Lung (tissue), 11 donors: ENCODE measurements at regions not wholly inside any gene's neighbourhood (a gene's known extent, or its start where the extent isn't known, plus 50 kb on each side); places are given as distances from the start of the nearest gene placed in this dataset.

Experiments
- ATAC-seq: fragments of 200-7000 bp; cut with Tn5 transposase; one replicate; pipeline ENCODE4 v1.9.1; 2020; ENCODE audit warnings: moderate number of reproducible peaks; ENCODE audit not compliant: insufficient read depth, low FRiP score
- DNase-seq, 3 donors: peaks; one replicate each; pipeline ENCODE4 v3.0.0-alpha.2; 2013 to 2017
- H3K27ac ChIP-seq, 2 donors: one replicate each; pipeline ENCODE4 v1.5.1; 2013; ENCODE audit warnings: mild to moderate bottlenecking in 2 of 2, moderate library complexity in 2 of 2, control low read depth in 1 of 2, inconsistent platforms in 1 of 2, low read depth in 1 of 2, low read length in 1 of 2
- H3K27me3 ChIP-seq, 3 donors: one replicate each; pipeline ENCODE4 v1.5.1; 2013; ENCODE audit warnings: low read length in 2 of 3; ENCODE audit not compliant: control insufficient read depth in 3 of 3, insufficient read depth in 3 of 3
- H3K36me3 ChIP-seq, 4 donors: one replicate each; pipeline ENCODE4 v1.5.1; 2013; ENCODE audit warnings: low read length in 4 of 4, mild to moderate bottlenecking in 1 of 4, moderate library complexity in 1 of 4; ENCODE audit not compliant: control insufficient read depth in 4 of 4, insufficient read depth in 4 of 4
- H3K4me1 ChIP-seq, 5 donors: one replicate each; pipeline ENCODE4 v1.5.1; 2013; ENCODE audit warnings: low read length in 5 of 5, mild to moderate bottlenecking in 2 of 5, moderate library complexity in 1 of 5; ENCODE audit not compliant: control insufficient read depth in 5 of 5, insufficient read depth in 5 of 5
- H3K4me3 ChIP-seq: one replicate; pipeline ENCODE4 v1.5.1; 2013; ENCODE audit warnings: mild to moderate bottlenecking, control low read depth, moderate library complexity
- H3K9ac ChIP-seq, 2 donors: one replicate each; pipeline ENCODE4 v1.5.1; 2013; ENCODE audit warnings: low read length in 2 of 2, control low read depth in 1 of 2; ENCODE audit not compliant: insufficient read depth in 1 of 2
- H3K9me3 ChIP-seq, 4 donors: one replicate each; pipeline ENCODE4 v1.5.1; 2013; ENCODE audit warnings: low read length in 3 of 4, mild to moderate bottlenecking in 1 of 4, moderate library complexity in 1 of 4; ENCODE audit not compliant: control insufficient read depth in 4 of 4, insufficient read depth in 3 of 4
- CTCF ChIP-seq: IDR thresholded peaks from 2 replicates; pipeline ENCODE4 v1.5.1; 2012; ENCODE audit warnings: mild to moderate bottlenecking; ENCODE audit errors: control extremely low read depth, extremely low read depth
- WGBS, 2 donors: extraction: QIAGEN DNeasy Blood & Tissue Kit; methylation state at CpG; one replicate each; pipeline ENCODE4 v1.1.7; 2013; 5-methylcytosine and 5-hydroxymethylcytosine counted together
- donor health status: control.
- donor health status: control.
- donor health status: Bipolar disorder and iron deficiency.
- donor health status: healthy.
- donor health status: DM: yes; HTN: yes; CAD: no.

- no peak for DNase-seq
- no peaks in the 10 kb centered on the region for H3K9me3 ChIP-seq
- WGBS, 2 donors, result 84 to 89% methylated on average over 3 of the region's 3 CpGs
- ATAC-seq, result no peak
- H3K4me1 ChIP-seq, result no peaks in the 10 kb centered on the region
- TF ChIP-seq CTCF, result no peak
- no peaks in the 10 kb centered on the region for H3K27me3 ChIP-seq
- no peak overlapping the region for H3K27ac ChIP-seq
- H3K9ac ChIP-seq, result no peak overlapping the region
- H3K4me3 ChIP-seq, result no peak overlapping the region
- H3K36me3 ChIP-seq, result no peaks in the 10 kb centered on the region
Observed at GRCh38 chr2:235382601-235383000, 111.2 kb upstream of the AGAP1 start.

GRCh38 chr2:235383272-235383843 lies 110.5 kb upstream of the AGAP1 start:
- Histone ChIP-seq H3K27ac (no peak overlapping the region), H3K9me3 (no peaks in the 10 kb centered on the region), H3K9ac (no peak overlapping the region), H3K4me1 (no peaks in the 10 kb centered on the region), H3K36me3 (no peaks in the 10 kb centered on the region), H3K4me3 (no peak overlapping the region), H3K27me3 (no peaks in the 10 kb centered on the region)
- 89% methylated on average over 8 of the region's 8 CpGs for WGBS, 2 donors
- DNase-seq (no peak), ATAC-seq (no peak)
- no peak for TF ChIP-seq CTCF

- Histone ChIP-seq H3K27me3 (no peaks in the 10 kb centered on the region), H3K4me1 (no peaks in the 10 kb centered on the region), H3K9me3 (no peaks in the 10 kb centered on the region), H3K27ac (no peak overlapping the region), H3K36me3 (no peaks in the 10 kb centered on the region), H3K9ac (no peak overlapping the region), H3K4me3 (no peak overlapping the region)
- no peak for TF ChIP-seq CTCF
- 81 to 83% methylated on average over 24 of the region's 24 CpGs for WGBS, 2 donors
- no peak for ATAC-seq
- DNase-seq, result no peak
Observed at GRCh38 chr2:235384624-235385023, 109.2 kb upstream of the AGAP1 start.

GRCh38 chr2:235389626-235390025 lies 104.2 kb upstream of the AGAP1 start:
- Histone ChIP-seq H3K9ac (no peak overlapping the region), H3K4me1 (no peaks in the 10 kb centered on the region), H3K27ac (no peak overlapping the region), H3K4me3 (no peak overlapping the region), H3K9me3 (no peaks in the 10 kb centered on the region), H3K36me3 (no peaks in the 10 kb centered on the region), H3K27me3 (peaks cover 0 to 3% (median 0%) of the 10 kb centered on the region in 3 donors)
- 87 to 88% methylated on average over 5 of the region's 5 CpGs for WGBS, 2 donors
- ATAC-seq, result no peak
- DNase-seq, result no peak
- TF ChIP-seq CTCF, result no peak
